G401.6 (cell line): ENCODE measurements at regions not wholly inside any gene's neighbourhood (a gene's known extent, or its start where the extent isn't known, plus 50 kb on each side); places are given as distances from the start of the nearest gene placed in this dataset.

ENCODE experiments used
- FAIRE-seq: peaks from 2 replicates; lab custom pipeline; 2012; peaks lifted over from hg19 to GRCh38; lab: Jason Lieb, UNC

- no peak for FAIRE-seq
Measured at GRCh38 chr1:14308460-14308859, 290.0 kb upstream of the KAZN start.

GRCh38 chr1:14309984-14310383 lies 288.5 kb upstream of the KAZN start:
- no peak for FAIRE-seq

GRCh38 chr1:14310476-14310875 lies 288.0 kb upstream of the KAZN start:
- FAIRE-seq = no peak

- FAIRE-seq = no peak
Measured at GRCh38 chr1:14313731-14314431, 284.6 kb upstream of the KAZN start.

GRCh38 chr1:14318830-14319229 lies 279.7 kb upstream of the KAZN start:
- FAIRE-seq = no peak

GRCh38 chr1:14320518-14320917 lies 278.0 kb upstream of the KAZN start:
- FAIRE-seq = no peak

GRCh38 chr1:14320986-14321385 lies 277.5 kb upstream of the KAZN start:
- FAIRE-seq = no peak

GRCh38 chr1:14321422-14321821 lies 277.1 kb upstream of the KAZN start:
- FAIRE-seq = no peak

GRCh38 chr1:14323568-14324247 lies 274.8 kb upstream of the KAZN start:
- no peak for FAIRE-seq

- no peak for FAIRE-seq
Measured at GRCh38 chr1:14324248-14324630, 274.2 kb upstream of the KAZN start.

GRCh38 chr1:14326857-14327256 lies 271.6 kb upstream of the KAZN start:
- no peak for FAIRE-seq

- no peak for FAIRE-seq
Measured at GRCh38 chr1:14328685-14329084, 269.8 kb upstream of the KAZN start.

- no peak for FAIRE-seq
Measured at GRCh38 chr1:14332158-14332557, 266.3 kb upstream of the KAZN start.

- no peak for FAIRE-seq
Measured at GRCh38 chr1:14334336-14335176, 263.9 kb upstream of the KAZN start.

GRCh38 chr1:14338509-14338908 lies 260.0 kb upstream of the KAZN start:
- no peak for FAIRE-seq

GRCh38 chr1:14339288-14339687 lies 259.2 kb upstream of the KAZN start:
- FAIRE-seq = no peak

- no peak for FAIRE-seq
Measured at GRCh38 chr1:14340002-14340785, 258.3 kb upstream of the KAZN start.

GRCh38 chr1:14341147-14341546 lies 257.3 kb upstream of the KAZN start:
- FAIRE-seq = no peak

GRCh38 chr1:14345946-14346550 lies 252.4 kb upstream of the KAZN start:
- FAIRE-seq = no peak

GRCh38 chr1:14347186-14347585 lies 251.3 kb upstream of the KAZN start:
- FAIRE-seq = no peak

- no peak for FAIRE-seq
Measured at GRCh38 chr1:14347776-14348175, 250.7 kb upstream of the KAZN start.

GRCh38 chr1:14350197-14350596 lies 248.3 kb upstream of the KAZN start:
- no peak for FAIRE-seq
